ENCODE measurements at regions not wholly inside any gene's neighbourhood (a gene's known extent, or its start where the extent isn't known, plus 50 kb on each side); places are given as distances from the start of the nearest gene placed in this dataset.

GRCh38 chr9:581673-582497 is 259.6 kb upstream of the DMRT1 start:
- H3K36me3 ChIP-seq (ENCODE audit: control insufficient read depth in 1 of 2, insufficient read depth in 2 of 2, low read length in 2 of 2), result no peaks in the 10 kb centered on the region
- H3K4me1 ChIP-seq (ENCODE audit: control insufficient read depth in 1 of 2, insufficient read depth in 2 of 2, low read length in 2 of 2), result peaks cover 7 to 15% of the 10 kb centered on the region in 2 donors
- no peak overlapping the region for H3K9ac ChIP-seq (ENCODE audit: low read depth in 1 of 2, low read length in 2 of 2)
- H3K27ac ChIP-seq (ENCODE audit: low read depth, low read length), result no peak overlapping the region
- H3K4me3 ChIP-seq (ENCODE audit: low read depth in 1 of 2, low read length in 2 of 2), result no peak overlapping the region
- no peaks in the 10 kb centered on the region for H3K27me3 ChIP-seq (ENCODE audit: control insufficient read depth in 1 of 2, insufficient read depth in 2 of 2, low read length in 2 of 2)
- no peaks in the 10 kb centered on the region for H3K9me3 ChIP-seq (ENCODE audit: control insufficient read depth in 1 of 2, low read length in 2 of 2)

- no peaks in the 10 kb centered on the region for H3K27me3 ChIP-seq (ENCODE audit: control insufficient read depth in 1 of 2, insufficient read depth in 2 of 2, low read length in 2 of 2)
- no peaks in the 10 kb centered on the region for H3K9me3 ChIP-seq (ENCODE audit: control insufficient read depth in 1 of 2, low read length in 2 of 2)
- H3K9ac ChIP-seq (ENCODE audit: low read depth in 1 of 2, low read length in 2 of 2), result no peak overlapping the region
- H3K27ac ChIP-seq (ENCODE audit: low read depth, low read length), result no peak overlapping the region
- no peak overlapping the region for H3K4me3 ChIP-seq (ENCODE audit: low read depth in 1 of 2, low read length in 2 of 2)
- peaks cover 10 to 15% of the 10 kb centered on the region in 2 donors for H3K4me1 ChIP-seq (ENCODE audit: control insufficient read depth in 1 of 2, insufficient read depth in 2 of 2, low read length in 2 of 2)
- no peaks in the 10 kb centered on the region for H3K36me3 ChIP-seq (ENCODE audit: control insufficient read depth in 1 of 2, insufficient read depth in 2 of 2, low read length in 2 of 2)
These were observed 258.7 kb upstream of the DMRT1 start for GRCh38 chr9:582775-583174.

- Histone ChIP-seq H3K36me3 (ENCODE audit: control insufficient read depth in 1 of 2, insufficient read depth in 2 of 2, low read length in 2 of 2) (no peaks in the 10 kb centered on the region), H3K27me3 (ENCODE audit: control insufficient read depth in 1 of 2, insufficient read depth in 2 of 2, low read length in 2 of 2) (no peaks in the 10 kb centered on the region), H3K27ac (ENCODE audit: low read depth, low read length) (no peak overlapping the region), H3K9me3 (ENCODE audit: control insufficient read depth in 1 of 2, low read length in 2 of 2) (no peaks in the 10 kb centered on the region), H3K4me1 (ENCODE audit: control insufficient read depth in 1 of 2, insufficient read depth in 2 of 2, low read length in 2 of 2) (peaks cover 40 to 50% of the 10 kb centered on the region in 2 donors), H3K9ac (ENCODE audit: low read depth in 1 of 2, low read length in 2 of 2) (no peak overlapping the region), H3K4me3 (ENCODE audit: low read depth in 1 of 2, low read length in 2 of 2) (no peak overlapping the region)
These were observed 254.0 kb upstream of the DMRT1 start for GRCh38 chr9:587527-587926.

GRCh38 chr9:588981-589380 is 252.5 kb upstream of the DMRT1 start:
- no peaks in the 10 kb centered on the region for H3K36me3 ChIP-seq (ENCODE audit: control insufficient read depth in 1 of 2, insufficient read depth in 2 of 2, low read length in 2 of 2)
- peaks cover 0 to 7% of the 10 kb centered on the region in 2 donors for H3K9me3 ChIP-seq (ENCODE audit: control insufficient read depth in 1 of 2, low read length in 2 of 2)
- no peak overlapping the region for H3K4me3 ChIP-seq (ENCODE audit: low read depth in 1 of 2, low read length in 2 of 2)
- no peaks in the 10 kb centered on the region for H3K27me3 ChIP-seq (ENCODE audit: control insufficient read depth in 1 of 2, insufficient read depth in 2 of 2, low read length in 2 of 2)
- H3K27ac ChIP-seq (ENCODE audit: low read depth, low read length), result no peak overlapping the region
- peaks cover 39 to 52% of the 10 kb centered on the region in 2 donors for H3K4me1 ChIP-seq (ENCODE audit: control insufficient read depth in 1 of 2, insufficient read depth in 2 of 2, low read length in 2 of 2)
- H3K9ac ChIP-seq (ENCODE audit: low read depth in 1 of 2, low read length in 2 of 2), result no peak overlapping the region

- no peaks in the 10 kb centered on the region for H3K27me3 ChIP-seq (ENCODE audit: control insufficient read depth in 1 of 2, insufficient read depth in 2 of 2, low read length in 2 of 2)
- H3K27ac ChIP-seq (ENCODE audit: low read depth, low read length), result no peak overlapping the region
These were observed 251.8 kb upstream of the DMRT1 start for GRCh38 chr9:589723-590122.

GRCh38 chr9:591292-591691 is 250.2 kb upstream of the DMRT1 start:
- Histone ChIP-seq H3K27me3 (ENCODE audit: control insufficient read depth in 1 of 2, insufficient read depth in 2 of 2, low read length in 2 of 2) (no peaks in the 10 kb centered on the region), H3K9me3 (ENCODE audit: control insufficient read depth in 1 of 2, low read length in 2 of 2) (peaks cover 0 to 7% of the 10 kb centered on the region in 2 donors), H3K4me3 (ENCODE audit: low read depth in 1 of 2, low read length in 2 of 2) (no peak overlapping the region), H3K9ac (ENCODE audit: low read depth in 1 of 2, low read length in 2 of 2) (no peak overlapping the region), H3K36me3 (ENCODE audit: control insufficient read depth in 1 of 2, insufficient read depth in 2 of 2, low read length in 2 of 2) (no peaks in the 10 kb centered on the region), H3K27ac (ENCODE audit: low read depth, low read length) (no peak overlapping the region), H3K4me1 (ENCODE audit: control insufficient read depth in 1 of 2, insufficient read depth in 2 of 2, low read length in 2 of 2) (peaks cover 39 to 51% of the 10 kb centered on the region in 2 donors)

More at GRCh38 chr9:589723-590122, 251.8 kb upstream of the DMRT1 start:
- Histone ChIP-seq H3K9ac (ENCODE audit: low read depth in 1 of 2, low read length in 2 of 2) (no peak overlapping the region), H3K9me3 (ENCODE audit: control insufficient read depth in 1 of 2, low read length in 2 of 2) (peaks cover 0 to 7% of the 10 kb centered on the region in 2 donors), H3K4me1 (ENCODE audit: control insufficient read depth in 1 of 2, insufficient read depth in 2 of 2, low read length in 2 of 2) (peaks cover 39 to 52% of the 10 kb centered on the region in 2 donors), H3K36me3 (ENCODE audit: control insufficient read depth in 1 of 2, insufficient read depth in 2 of 2, low read length in 2 of 2) (no peaks in the 10 kb centered on the region), H3K4me3 (ENCODE audit: low read depth in 1 of 2, low read length in 2 of 2) (no peak overlapping the region)

GRCh38 chr9:592225-592624 is 249.3 kb upstream of the DMRT1 start:
- Histone ChIP-seq H3K4me3 (ENCODE audit: low read depth in 1 of 2, low read length in 2 of 2) (peak overlapping the region in 1 of 2 donors; percentile 20), H3K36me3 (ENCODE audit: control insufficient read depth in 1 of 2, insufficient read depth in 2 of 2, low read length in 2 of 2) (no peaks in the 10 kb centered on the region), H3K27ac (ENCODE audit: low read depth, low read length) (peak overlapping the region; percentile 39), H3K4me1 (ENCODE audit: control insufficient read depth in 1 of 2, insufficient read depth in 2 of 2, low read length in 2 of 2) (peaks cover 33 to 42% of the 10 kb centered on the region in 2 donors), H3K27me3 (ENCODE audit: control insufficient read depth in 1 of 2, insufficient read depth in 2 of 2, low read length in 2 of 2) (no peaks in the 10 kb centered on the region), H3K9ac (ENCODE audit: low read depth in 1 of 2, low read length in 2 of 2) (no peak overlapping the region), H3K9me3 (ENCODE audit: control insufficient read depth in 1 of 2, low read length in 2 of 2) (peaks cover 0 to 7% of the 10 kb centered on the region in 2 donors)

GRCh38 chr9:592733-593132 is 248.8 kb upstream of the DMRT1 start:
- H3K9ac ChIP-seq (ENCODE audit: low read depth in 1 of 2, low read length in 2 of 2), result no peak overlapping the region

GRCh38 chr9:593809-594208 is 247.7 kb upstream of the DMRT1 start:
- H3K27me3 ChIP-seq (ENCODE audit: control insufficient read depth in 1 of 2, insufficient read depth in 2 of 2, low read length in 2 of 2), result no peaks in the 10 kb centered on the region
- H3K9ac ChIP-seq (ENCODE audit: low read depth in 1 of 2, low read length in 2 of 2), result no peak overlapping the region
- H3K27ac ChIP-seq (ENCODE audit: low read depth, low read length), result no peak overlapping the region
- H3K4me1 ChIP-seq (ENCODE audit: control insufficient read depth in 1 of 2, insufficient read depth in 2 of 2, low read length in 2 of 2), result peaks cover 25 to 31% of the 10 kb centered on the region in 2 donors
- no peaks in the 10 kb centered on the region for H3K36me3 ChIP-seq (ENCODE audit: control insufficient read depth in 1 of 2, insufficient read depth in 2 of 2, low read length in 2 of 2)
- no peak overlapping the region for H3K4me3 ChIP-seq (ENCODE audit: low read depth in 1 of 2, low read length in 2 of 2)
- H3K9me3 ChIP-seq (ENCODE audit: control insufficient read depth in 1 of 2, low read length in 2 of 2), result peaks cover 0 to 7% of the 10 kb centered on the region in 2 donors

More at GRCh38 chr9:592733-593132, 248.8 kb upstream of the DMRT1 start:
- no peak overlapping the region for H3K4me3 ChIP-seq (ENCODE audit: low read depth in 1 of 2, low read length in 2 of 2)
- H3K36me3 ChIP-seq (ENCODE audit: control insufficient read depth in 1 of 2, insufficient read depth in 2 of 2, low read length in 2 of 2), result no peaks in the 10 kb centered on the region
- H3K4me1 ChIP-seq (ENCODE audit: control insufficient read depth in 1 of 2, insufficient read depth in 2 of 2, low read length in 2 of 2), result peaks cover 33 to 42% of the 10 kb centered on the region in 2 donors
- no peaks in the 10 kb centered on the region for H3K27me3 ChIP-seq (ENCODE audit: control insufficient read depth in 1 of 2, insufficient read depth in 2 of 2, low read length in 2 of 2)
- peaks cover 0 to 7% of the 10 kb centered on the region in 2 donors for H3K9me3 ChIP-seq (ENCODE audit: control insufficient read depth in 1 of 2, low read length in 2 of 2)
- no peak overlapping the region for H3K27ac ChIP-seq (ENCODE audit: low read depth, low read length)

- H3K4me3 ChIP-seq (ENCODE audit: low read depth in 1 of 2, low read length in 2 of 2), result no peak overlapping the region
- H3K27ac ChIP-seq (ENCODE audit: low read depth, low read length), result no peak overlapping the region
- H3K4me1 ChIP-seq (ENCODE audit: control insufficient read depth in 1 of 2, insufficient read depth in 2 of 2, low read length in 2 of 2), result peaks cover 3 to 10% of the 10 kb centered on the region in 2 donors
- H3K27me3 ChIP-seq (ENCODE audit: control insufficient read depth in 1 of 2, insufficient read depth in 2 of 2, low read length in 2 of 2), result no peaks in the 10 kb centered on the region
- H3K9ac ChIP-seq (ENCODE audit: low read depth in 1 of 2, low read length in 2 of 2), result no peak overlapping the region
- no peaks in the 10 kb centered on the region for H3K36me3 ChIP-seq (ENCODE audit: control insufficient read depth in 1 of 2, insufficient read depth in 2 of 2, low read length in 2 of 2)
- peaks cover 0 to 7% of the 10 kb centered on the region in 2 donors for H3K9me3 ChIP-seq (ENCODE audit: control insufficient read depth in 1 of 2, low read length in 2 of 2)
These were observed 244.8 kb upstream of the DMRT1 start for GRCh38 chr9:596703-597102.

All from duodenal mucosa (tissue), 2 donors.